22Rv1 (cell line): ENCODE measurements at regions not wholly inside any gene's neighbourhood (a gene's known extent, or its start where the extent isn't known, plus 50 kb on each side); places are given as distances from the start of the nearest gene placed in this dataset.

Experiments
- H3K27ac ChIP-seq: fragments of 450-650 bp; 2 replicates; pipeline ENCODE4 v1.5.1; 2017
- CTCF ChIP-seq: fragments of 450-650 bp; IDR thresholded peaks from 2 replicates; pipeline ENCODE4 v1.5.1; 2017; ENCODE audit warnings: mild to moderate bottlenecking
- ZFX ChIP-seq: fragments of 450-650 bp; IDR thresholded peaks from 2 replicates; pipeline ENCODE4 v1.6.1; 2017; ENCODE audit warnings: antibody characterized with exemption, borderline replicate concordance

DNA sequence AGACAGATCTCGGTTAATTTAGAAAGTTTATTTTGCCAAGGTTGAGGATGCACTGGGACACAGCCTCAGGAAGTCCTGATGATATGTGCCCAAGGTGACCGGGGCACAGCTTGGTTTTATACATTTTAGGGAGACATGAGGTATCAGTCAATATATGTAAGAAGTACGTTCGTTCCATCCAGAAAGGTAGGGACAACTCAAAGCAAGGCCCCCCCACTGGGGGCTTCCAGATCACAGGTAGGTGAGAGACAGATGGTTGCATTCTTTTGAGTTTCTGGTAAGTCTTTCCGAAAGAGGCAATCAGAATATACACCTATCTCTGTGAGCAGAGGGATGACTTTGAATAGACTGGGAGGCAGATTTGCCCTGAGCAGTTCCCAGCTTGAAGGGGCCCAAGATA is 60.4 kb upstream of the VTCN1 start:
- TF ChIP-seq ZFX (no peak), CTCF (no peak)
- H3K27ac ChIP-seq: no peak overlapping the region

GRCh38 chr1:117270679-117271078 is 60.0 kb upstream of the VTCN1 start:
- TF ChIP-seq ZFX: no peak
- TF ChIP-seq CTCF: no peak
- no peak overlapping the region for H3K27ac ChIP-seq

- no peak for TF ChIP-seq CTCF
- peak overlapping the region; percentile 59 for H3K27ac ChIP-seq
Observed at GRCh38 chr1:117268535-117269455, 58.1 kb upstream of the VTCN1 start.

DNA sequence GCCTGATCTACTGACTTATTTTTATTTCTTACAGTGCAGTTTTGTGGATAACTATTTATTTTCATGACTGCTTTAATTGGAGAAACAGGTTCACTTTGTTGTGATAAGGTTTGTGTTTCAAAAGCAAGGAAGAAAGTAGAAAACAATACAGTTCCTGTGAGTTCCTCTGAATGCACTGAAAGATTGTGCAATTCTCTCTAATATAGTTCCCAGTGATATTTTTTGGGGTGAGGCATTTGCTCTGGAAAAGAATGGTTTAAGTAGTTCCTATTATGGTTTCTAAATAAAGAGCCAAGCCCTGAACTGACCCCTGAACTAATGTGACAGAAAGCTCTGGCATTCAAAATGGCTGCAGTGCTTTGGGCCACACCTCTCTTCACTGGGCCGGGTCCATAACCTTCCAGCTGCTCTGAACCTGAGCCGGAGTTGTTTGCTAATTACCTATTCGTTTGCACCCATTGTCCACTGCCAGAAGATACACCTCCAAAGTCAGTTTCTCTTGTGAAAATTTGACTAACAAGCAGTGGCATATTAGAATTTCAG is 56.6 kb upstream of the VTCN1 start:
- H3K27ac ChIP-seq: no peak overlapping the region
- no peak for TF ChIP-seq CTCF
- no peak for TF ChIP-seq ZFX

DNA sequence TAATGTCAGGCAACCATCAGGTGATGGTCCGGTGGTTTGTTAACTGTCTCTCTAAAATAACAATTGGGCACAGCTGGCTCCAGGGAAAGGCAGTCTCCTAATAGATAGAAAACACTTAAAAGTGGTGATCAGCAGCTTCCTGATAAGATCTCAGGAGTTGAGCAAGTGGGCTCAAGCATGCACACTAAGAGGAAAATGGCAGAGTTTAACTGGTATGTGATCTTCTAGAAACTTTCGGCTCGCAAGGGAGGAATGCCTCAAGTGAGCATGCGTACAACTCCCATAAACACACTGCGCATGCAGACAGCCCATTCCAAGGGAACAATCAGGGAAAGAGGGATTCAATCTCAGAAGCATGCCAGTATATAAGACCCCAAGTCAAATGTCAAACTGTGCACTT is 52.2 kb upstream of the VTCN1 start:
- H3K27ac ChIP-seq: no peak overlapping the region
- TF ChIP-seq ZFX (no peak), CTCF (no peak)

DNA sequence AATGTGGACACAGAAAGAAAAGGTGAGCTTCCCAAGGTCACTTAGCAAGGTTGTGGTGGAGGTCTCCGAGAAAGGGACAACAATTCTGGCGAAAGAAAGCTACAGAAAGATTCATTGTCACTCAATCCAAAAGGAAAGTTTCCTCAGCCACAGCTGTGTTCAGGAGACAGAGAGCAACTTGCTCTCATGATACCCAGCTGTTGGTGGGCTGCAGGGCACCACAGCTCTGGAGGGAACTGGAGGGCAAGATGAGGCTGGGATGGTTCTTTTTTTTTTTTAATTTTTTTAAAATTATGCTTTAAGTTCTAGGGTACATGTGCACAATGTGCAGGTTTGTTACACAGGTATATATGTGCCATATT is 50.7 kb upstream of the VTCN1 start:
- no peak for TF ChIP-seq ZFX
- no peak for TF ChIP-seq CTCF
- H3K27ac ChIP-seq: no peak overlapping the region

DNA sequence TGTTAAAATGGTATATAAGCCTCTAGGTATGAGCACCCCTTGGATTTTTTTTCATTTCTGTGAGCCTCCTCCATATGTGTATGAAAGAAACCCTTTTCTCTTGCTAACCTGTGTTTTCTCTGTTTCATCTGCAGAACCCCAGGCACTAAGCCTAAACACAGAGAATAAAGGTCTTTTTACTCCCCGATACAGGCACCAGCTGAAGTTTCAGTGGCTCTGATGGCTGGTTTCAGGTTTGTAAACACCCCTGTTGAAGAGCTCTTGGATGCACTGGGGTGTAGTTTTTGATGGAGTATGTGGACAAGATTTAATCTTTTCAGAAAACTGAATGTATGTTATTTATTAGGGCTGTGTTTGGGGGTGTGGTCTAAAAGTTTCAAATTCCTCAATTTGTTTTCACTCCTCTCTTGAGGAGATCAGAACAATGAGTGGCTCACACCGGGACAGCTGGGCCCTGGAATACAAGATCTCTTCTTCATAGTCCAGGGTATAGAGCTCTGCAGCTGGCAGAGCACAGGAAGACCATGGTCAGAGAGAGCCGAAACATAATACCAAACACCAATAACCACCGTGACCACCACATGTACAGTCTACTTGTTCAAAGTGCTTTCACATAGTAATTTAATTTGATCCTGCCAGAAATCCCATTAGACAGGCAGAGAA is 50.2 kb upstream of the VTCN1 start:
- H3K27ac ChIP-seq: no peak overlapping the region
- TF ChIP-seq CTCF (no peak), ZFX (no peak)
